ENCODE measurements at regions not wholly inside any gene's neighbourhood (a gene's known extent, or its start where the extent isn't known, plus 50 kb on each side); places are given as distances from the start of the nearest gene placed in this dataset.
A peak's percentile ranks its signal among the peaks of the same experiment; 100 is the strongest.

GRCh38 chr17:70796757-70797156 is 627.4 kb downstream of the KCNJ2 start:
- H3K56ac ChIP-seq (replicated peaks; ENCODE audit: insufficient read length, low read depth, low read length): no peak overlapping the region
- no peak overlapping the region for H3K4ac ChIP-seq (replicated peaks; ENCODE audit: insufficient read length, low read depth, low read length)
- FAIRE-seq (no peak), DNase-seq (ENCODE audit: low read depth in 1 of 2, low spot score in 2 of 2) (no peak)
- no peaks in the 10 kb centered on the region for H3K23me2 ChIP-seq (ENCODE audit: low read depth, low read length)
- ChIA-PET CTCF (ENCODE audit: partially characterized antibody) (no interaction called here), POLR2A (ENCODE audit: partially characterized antibody) (no interaction called here)
- no peak overlapping the region for H4K91ac ChIP-seq (replicated peaks; ENCODE audit: insufficient read length, low read length)
- H3K4me2 ChIP-seq (ENCODE audit: insufficient read depth in 1 of 2, low read depth in 2 of 2, low read length in 2 of 2): no peak overlapping the region
- H2BK5ac ChIP-seq (ENCODE audit: low read depth, low read length): no peak overlapping the region
- H2AK5ac ChIP-seq (ENCODE audit: low read depth, low read length): no peak overlapping the region
- peak overlapping the region; percentile 70; the same call in 1 of the 2 replicates for H2AFZ ChIP-seq (ENCODE audit: low read length)
- H2BK20ac ChIP-seq (ENCODE audit: low read length): no peak overlapping the region
- 97% methylated on average over 4 of the region's 4 CpGs; no CpG with 5 or more reads in 1 of the 2 experiments for WGBS, 2 experiments (ENCODE audit: extremely low coverage in 1 of 2, insufficient coverage in 1 of 2, insufficient read length in 1 of 2, insufficient replicate concordance in 2 of 2, low coverage in 1 of 2, low lambda C conversion rate in 2 of 2, missing lambda C conversion rate in 1 of 2)
- H4K20me1 ChIP-seq (replicated peaks in 1 of 2; ENCODE audit: control insufficient read depth in 1 of 2, insufficient read depth in 2 of 2, low read length in 2 of 2): no peaks in the 10 kb centered on the region
- H3K23ac ChIP-seq (ENCODE audit: insufficient read length): no peak overlapping the region
- H4K8ac ChIP-seq (ENCODE audit: extremely low read depth, insufficient read depth, low read length): no peak overlapping the region
- H3K79me2 ChIP-seq (ENCODE audit: control insufficient read depth in 1 of 2, insufficient read depth in 2 of 2, low read length in 2 of 2): no peaks in the 10 kb centered on the region
- no peak overlapping the region for H2BK15ac ChIP-seq (ENCODE audit: low read length)
- no peak overlapping the region for H2BK12ac ChIP-seq (ENCODE audit: low read depth, low read length)
- no peak overlapping the region for H4K5ac ChIP-seq (ENCODE audit: insufficient read length, low read depth, low read length)
- H3K36me3 ChIP-seq (ENCODE audit: control insufficient read depth in 2 of 4, insufficient read depth in 4 of 4, low read length in 3 of 4): no peaks in the 10 kb centered on the region
- H3K9me3 ChIP-seq (ENCODE audit: insufficient read depth in 2 of 2, low read depth in 1 of 2, low read length in 1 of 2): no peaks in the 10 kb centered on the region
- H3K4me1 ChIP-seq (replicated peaks in 1 of 4; ENCODE audit: control insufficient read depth in 3 of 4, insufficient read depth in 4 of 4, low read length in 3 of 4): no peaks in the 10 kb centered on the region
- H3K14ac ChIP-seq (ENCODE audit: insufficient read length): no peak overlapping the region
- H3K4me3 ChIP-seq (ENCODE audit: extremely low read depth in 1 of 4, insufficient read depth in 2 of 4, low read depth in 3 of 4, low read length in 4 of 4): no peak overlapping the region
- H3K18ac ChIP-seq (ENCODE audit: extremely low read depth, low read length): no peak overlapping the region
- H3K27me3 ChIP-seq (replicated peaks in 1 of 4; ENCODE audit: control insufficient read depth in 3 of 4, extremely low read depth in 1 of 4, insufficient read depth in 3 of 4, low read length in 3 of 4): no peaks in the 10 kb centered on the region
- no peaks in the 10 kb centered on the region for H3K79me1 ChIP-seq (ENCODE audit: low read depth, low read length)
- H3K9ac ChIP-seq (replicated peaks in 1 of 4; ENCODE audit: extremely low read depth in 1 of 4, low read depth in 3 of 4, low read length in 3 of 4): no peak overlapping the region
- no peak overlapping the region for H3K27ac ChIP-seq (ENCODE audit: low read depth, low read length)
- H2BK120ac ChIP-seq (replicated peaks; ENCODE audit: low read depth, low read length): no peak overlapping the region
- TF ChIP-seq RXRA (IDR thresholded peaks at IDR 0.05; ENCODE audit: insufficient read depth, low read depth, low read length) (no peak), CBX8 (IDR thresholded peaks at IDR 0.05; ENCODE audit: borderline replicate concordance, low read depth, low read length) (no peak), YY1 (IDR thresholded peaks at IDR 0.05; ENCODE audit: low read depth, low read length) (no peak), CREB1 (IDR thresholded peaks at IDR 0.05) (no peak), SIX5 (IDR thresholded peaks at IDR 0.05; ENCODE audit: low read depth, low read length) (no peak), CBX5 (IDR thresholded peaks at IDR 0.05; ENCODE audit: low read depth, low read length) (no peak), TBP (IDR thresholded peaks at IDR 0.05; ENCODE audit: low read depth, low read length) (no peak), SP1 (IDR thresholded peaks at IDR 0.05; ENCODE audit: low read depth, low read length) (no peak), SIN3A (conservative IDR thresholded peaks at IDR 0.05 in 1 of 2, IDR thresholded peaks at IDR 0.05 in 1 of 2; ENCODE audit: low read depth in 1 of 2, low read length in 2 of 2) (no peak), SP2 (IDR thresholded peaks at IDR 0.05; ENCODE audit: low read length) (no peak), EP300 (IDR thresholded peaks at IDR 0.05; ENCODE audit: borderline replicate concordance in 1 of 2, low read depth in 2 of 2, low read length in 2 of 2) (no peak), BACH1 (IDR thresholded peaks at IDR 0.05; ENCODE audit: low read length) (no peak), CEBPB (IDR thresholded peaks at IDR 0.05; ENCODE audit: low read depth, low read length) (no peak), HDAC6 (IDR thresholded peaks at IDR 0.05; ENCODE audit: low read depth, low read length) (no peak), TAF1 (IDR thresholded peaks at IDR 0.05; ENCODE audit: low read depth, low read length) (no peak), POLR2A (IDR thresholded peaks at IDR 0.05; ENCODE audit: control extremely low read depth in 1 of 2, low read depth in 2 of 2, low read length in 2 of 2) (no peak)
- TF ChIP-seq, protein P1, sequence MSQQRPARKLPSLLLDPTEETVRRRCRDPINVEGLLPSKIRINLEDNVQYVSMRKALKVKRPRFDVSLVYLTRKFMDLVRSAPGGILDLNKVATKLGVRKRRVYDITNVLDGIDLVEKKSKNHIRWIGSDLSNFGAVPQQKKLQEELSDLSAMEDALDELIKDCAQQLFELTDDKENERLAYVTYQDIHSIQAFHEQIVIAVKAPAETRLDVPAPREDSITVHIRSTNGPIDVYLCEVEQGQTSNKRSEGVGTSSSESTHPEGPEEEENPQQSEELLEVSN (IDR thresholded peaks at IDR 0.05): no peak
